Ovary (tissue), 3 donors: ENCODE measurements at regions not wholly inside any gene's neighbourhood (a gene's known extent, or its start where the extent isn't known, plus 50 kb on each side); places are given as distances from the start of the nearest gene placed in this dataset.

Experiments
- EP300 ChIP-seq: sonication (generic); formaldehyde crosslinking; IDR thresholded peaks from one replicate; pipeline ENCODE4 v1.6.1; 2017; ENCODE audit warnings: antibody characterized with exemption
- POLR2A ChIP-seq: fragments of 450-650 bp; IDR thresholded peaks from one replicate; pipeline ENCODE4 v1.6.1; 2017; ENCODE audit warnings: antibody characterized with exemption, mild to moderate bottlenecking, moderate library complexity
- TF ChIP-seq, protein P1 (sequence below), 3 donors: fragments of 450-650 bp in 2 of 3; fragments of 200-600 bp in 1 of 3; IDR thresholded peaks; one replicate each; pipeline versions ENCODE4 v1.5.1 to v1.8.0; 2016 to 2022; ENCODE audit warnings: antibody characterized with exemption in 3 of 3, mild to moderate bottlenecking in 1 of 3
- donor health status: DM: no; HTN: no; CAD: no.

DNA sequence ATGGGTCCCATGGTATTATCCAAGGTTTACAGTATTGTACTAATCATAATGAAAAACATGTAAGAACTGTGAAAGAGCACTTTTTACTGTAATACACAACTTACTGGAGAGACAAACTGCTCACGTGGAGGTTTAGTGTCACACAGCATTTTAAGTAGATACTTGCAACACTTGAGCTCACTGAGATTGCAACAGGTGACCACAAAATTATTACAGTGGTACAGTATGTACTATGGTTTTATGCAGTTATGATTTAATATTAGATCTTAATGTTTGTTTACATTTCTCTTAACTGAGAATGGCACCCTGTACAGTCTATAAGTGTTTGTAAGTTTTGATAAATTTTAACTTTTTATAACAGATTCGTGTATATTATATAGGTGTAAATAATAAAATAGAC is 118.6 kb upstream of the SKOR2 start:
- TF ChIP-seq, protein P1, sequence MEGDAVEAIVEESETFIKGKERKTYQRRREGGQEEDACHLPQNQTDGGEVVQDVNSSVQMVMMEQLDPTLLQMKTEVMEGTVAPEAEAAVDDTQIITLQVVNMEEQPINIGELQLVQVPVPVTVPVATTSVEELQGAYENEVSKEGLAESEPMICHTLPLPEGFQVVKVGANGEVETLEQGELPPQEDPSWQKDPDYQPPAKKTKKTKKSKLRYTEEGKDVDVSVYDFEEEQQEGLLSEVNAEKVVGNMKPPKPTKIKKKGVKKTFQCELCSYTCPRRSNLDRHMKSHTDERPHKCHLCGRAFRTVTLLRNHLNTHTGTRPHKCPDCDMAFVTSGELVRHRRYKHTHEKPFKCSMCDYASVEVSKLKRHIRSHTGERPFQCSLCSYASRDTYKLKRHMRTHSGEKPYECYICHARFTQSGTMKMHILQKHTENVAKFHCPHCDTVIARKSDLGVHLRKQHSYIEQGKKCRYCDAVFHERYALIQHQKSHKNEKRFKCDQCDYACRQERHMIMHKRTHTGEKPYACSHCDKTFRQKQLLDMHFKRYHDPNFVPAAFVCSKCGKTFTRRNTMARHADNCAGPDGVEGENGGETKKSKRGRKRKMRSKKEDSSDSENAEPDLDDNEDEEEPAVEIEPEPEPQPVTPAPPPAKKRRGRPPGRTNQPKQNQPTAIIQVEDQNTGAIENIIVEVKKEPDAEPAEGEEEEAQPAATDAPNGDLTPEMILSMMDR (IDR thresholded peaks at IDR 0.05) = no peak
- TF ChIP-seq EP300 (no peak), POLR2A (no peak)
